Muscle layer of duodenum (tissue), 2 donors: ENCODE measurements at regions not wholly inside any gene's neighbourhood (a gene's known extent, or its start where the extent isn't known, plus 50 kb on each side); places are given as distances from the start of the nearest gene placed in this dataset.

Experiments used
- H3K27ac ChIP-seq: one replicate; pipeline ENCODE4 v1.7.0; 2013; ENCODE audit warnings: mild to moderate bottlenecking, low read length
- H3K27me3 ChIP-seq: one replicate; pipeline ENCODE4 v1.7.0; 2013; ENCODE audit warnings: low read depth, mild to moderate bottlenecking, control low read depth, low read length
- H3K36me3 ChIP-seq, 2 donors: one replicate each; pipeline ENCODE4 v1.7.0; 2013; ENCODE audit warnings: low read length in 2 of 2, control low read depth in 1 of 2, mild to moderate bottlenecking in 1 of 2; ENCODE audit not compliant: insufficient read depth in 2 of 2, control insufficient read depth in 1 of 2
- H3K4me1 ChIP-seq, 2 donors: one replicate each; pipeline ENCODE4 v1.7.0; 2013; ENCODE audit warnings: low read length in 2 of 2, mild to moderate bottlenecking in 2 of 2, control low read depth in 1 of 2, moderate library complexity in 1 of 2; ENCODE audit not compliant: insufficient read depth in 2 of 2, control insufficient read depth in 1 of 2
- H3K4me3 ChIP-seq, 2 donors: one replicate each; pipeline ENCODE4 v1.7.0; 2013; ENCODE audit warnings: low read length in 2 of 2, low read depth in 1 of 2, mild to moderate bottlenecking in 1 of 2
- H3K9me3 ChIP-seq, 2 donors: one replicate each; pipeline ENCODE4 v1.7.0; 2013; ENCODE audit warnings: low read length in 2 of 2, control low read depth in 1 of 2, mild to moderate bottlenecking in 1 of 2; ENCODE audit not compliant: control insufficient read depth in 1 of 2
- donor health status: healthy.

DNA sequence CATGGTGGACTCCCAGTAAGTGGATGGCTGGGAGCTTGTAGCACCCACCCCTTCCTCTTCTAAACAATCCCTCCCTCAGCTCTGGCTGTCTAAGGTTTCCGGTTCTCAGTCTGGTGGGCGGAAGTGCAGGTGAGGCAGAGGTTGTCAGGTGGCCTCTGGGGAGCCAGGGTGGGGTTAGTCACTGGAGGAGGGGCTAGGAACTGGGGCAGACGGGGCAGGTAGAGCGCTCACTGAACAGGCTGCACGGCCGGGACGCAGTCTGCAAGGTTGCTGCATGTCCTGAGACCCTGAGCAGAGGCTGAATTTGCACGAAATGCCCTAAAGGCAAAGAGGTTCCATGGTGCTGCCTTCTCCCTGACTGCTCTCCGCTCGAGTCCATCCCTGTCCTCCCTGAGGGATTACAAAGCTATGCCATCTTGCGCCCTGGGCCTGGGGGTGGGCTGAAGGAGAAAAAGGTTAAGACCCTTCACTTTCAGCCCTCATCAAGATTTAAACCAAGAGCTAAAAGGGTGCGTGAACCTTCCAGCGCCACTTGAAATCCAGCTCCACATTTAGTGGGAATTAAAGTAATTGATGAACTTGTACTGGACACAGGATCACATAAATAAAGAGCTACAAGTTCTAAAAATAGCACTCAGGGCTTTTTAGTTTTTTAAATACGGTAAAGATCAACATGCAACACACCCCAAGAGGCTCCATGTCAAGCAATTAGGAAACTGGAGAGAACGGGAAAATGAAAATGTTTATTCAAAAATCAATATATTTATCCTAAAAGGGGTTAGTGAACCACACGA is 62.3 kb upstream of the CTBP2 start:
- Histone ChIP-seq H3K4me1 (no peaks in the 10 kb centered on the region), H3K4me3 (no peak overlapping the region), H3K27me3 (no peaks in the 10 kb centered on the region), H3K9me3 (no peaks in the 10 kb centered on the region), H3K27ac (no peak overlapping the region), H3K36me3 (no peaks in the 10 kb centered on the region)

DNA sequence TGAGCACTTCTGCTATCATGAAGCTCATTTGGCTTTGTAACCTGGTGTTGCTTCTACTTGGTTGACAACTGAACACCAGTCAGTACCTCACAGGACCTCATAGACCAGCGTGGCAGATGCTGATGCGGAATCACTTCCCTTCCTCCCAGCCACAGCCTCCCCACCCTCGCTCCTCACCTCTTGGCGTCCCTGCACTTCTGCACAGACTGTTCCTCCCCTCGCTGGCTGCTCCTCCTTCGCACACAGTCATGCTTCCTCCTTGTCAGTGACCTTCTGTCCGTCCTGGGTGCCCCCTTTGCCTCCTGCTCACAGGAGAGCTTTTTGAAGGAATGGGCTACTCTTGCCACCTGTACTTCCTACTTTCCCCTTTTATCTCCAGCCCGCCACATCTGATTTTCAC is 61.4 kb upstream of the CTBP2 start:
- Histone ChIP-seq H3K4me3 (no peak overlapping the region), H3K4me1 (no peaks in the 10 kb centered on the region), H3K36me3 (no peaks in the 10 kb centered on the region), H3K27me3 (no peaks in the 10 kb centered on the region), H3K9me3 (no peaks in the 10 kb centered on the region), H3K27ac (no peak overlapping the region)

DNA sequence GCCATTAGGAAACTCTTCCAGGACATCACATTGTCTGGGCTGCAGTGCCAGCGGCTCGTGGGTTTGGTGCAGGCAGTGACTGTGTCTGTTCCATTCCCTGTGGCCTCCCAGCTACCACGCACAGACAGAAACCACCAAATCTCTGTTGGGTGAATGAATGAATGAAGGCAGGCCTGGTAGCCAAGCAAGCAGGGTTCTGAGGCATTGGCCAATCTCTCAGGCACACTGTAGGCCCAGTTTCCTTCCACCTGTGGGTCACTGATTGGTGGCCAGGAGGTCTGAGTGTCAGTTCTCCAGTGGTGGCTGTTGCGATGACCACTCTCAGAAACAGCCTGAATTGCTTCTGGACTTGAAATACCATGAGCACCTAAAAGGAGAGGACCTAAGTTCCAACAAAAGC is 59.4 kb upstream of the CTBP2 start:
- Histone ChIP-seq H3K4me3 (no peak overlapping the region), H3K27ac (no peak overlapping the region), H3K9me3 (no peaks in the 10 kb centered on the region), H3K36me3 (no peaks in the 10 kb centered on the region), H3K4me1 (no peaks in the 10 kb centered on the region), H3K27me3 (no peaks in the 10 kb centered on the region)

DNA sequence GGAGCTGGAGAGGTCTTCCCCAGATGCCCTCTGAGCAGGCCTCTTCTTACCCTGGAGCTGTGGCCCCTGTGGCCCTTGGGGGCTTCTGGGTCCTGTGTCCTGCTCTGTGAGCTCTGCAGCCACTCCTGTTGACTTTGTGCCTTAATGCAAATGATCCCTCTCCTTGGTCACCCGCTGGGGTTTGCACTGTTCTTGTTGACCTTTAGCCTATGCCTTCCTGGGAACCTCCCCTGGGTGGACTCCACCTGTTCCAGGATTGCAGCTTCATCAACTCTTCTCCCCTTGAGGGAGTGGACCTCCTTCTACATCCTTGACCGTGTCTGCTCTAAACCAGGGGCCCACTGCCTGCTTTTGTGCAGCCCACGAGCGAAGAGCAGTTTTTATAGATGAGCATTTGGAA is 58.6 kb upstream of the CTBP2 start:
- H3K36me3 ChIP-seq: no peaks in the 10 kb centered on the region
- H3K27ac ChIP-seq: no peak overlapping the region

DNA sequence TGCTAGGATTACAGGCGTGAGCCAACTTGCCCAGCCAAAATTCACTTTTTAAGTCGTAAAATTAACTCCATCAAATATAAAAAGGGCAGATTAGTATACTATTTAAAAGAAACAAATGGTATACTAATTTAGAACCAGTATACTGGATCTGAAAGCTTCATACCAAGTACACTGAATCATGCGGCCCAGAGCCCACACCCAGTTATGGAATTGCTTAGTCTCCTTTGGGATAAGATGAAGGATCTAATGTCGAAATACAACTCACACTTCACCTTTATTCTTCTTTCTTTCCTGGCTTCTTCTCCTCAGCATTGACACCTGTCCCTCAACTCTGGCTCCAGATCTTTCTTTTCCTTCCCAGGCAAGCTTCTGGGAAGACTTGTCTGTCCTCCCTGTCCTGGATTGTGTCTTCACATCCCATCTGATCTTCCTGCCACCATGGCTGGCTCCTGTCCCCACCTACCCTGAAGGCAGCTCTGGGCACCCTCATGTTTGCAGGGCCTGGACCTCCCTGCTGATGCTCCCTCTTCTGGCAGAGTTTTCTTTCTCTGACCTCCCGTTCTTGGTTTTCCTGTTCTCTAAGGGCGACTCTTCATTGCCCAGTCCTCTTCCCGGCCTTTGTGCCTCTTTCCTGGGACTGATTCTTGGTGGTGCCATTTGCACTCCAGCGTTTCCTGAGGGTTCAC is 57.8 kb upstream of the CTBP2 start:
- no peak overlapping the region for H3K27ac ChIP-seq
- H3K4me3 ChIP-seq: no peak overlapping the region
- H3K4me1 ChIP-seq: no peaks in the 10 kb centered on the region
- H3K27me3 ChIP-seq: no peaks in the 10 kb centered on the region
- H3K36me3 ChIP-seq: no peaks in the 10 kb centered on the region
- H3K9me3 ChIP-seq: no peaks in the 10 kb centered on the region

More for the DNA sequence above, 58.6 kb upstream of the CTBP2 start:
- Histone ChIP-seq H3K9me3 (no peaks in the 10 kb centered on the region), H3K4me1 (no peaks in the 10 kb centered on the region), H3K27me3 (no peaks in the 10 kb centered on the region), H3K4me3 (no peak overlapping the region)

DNA sequence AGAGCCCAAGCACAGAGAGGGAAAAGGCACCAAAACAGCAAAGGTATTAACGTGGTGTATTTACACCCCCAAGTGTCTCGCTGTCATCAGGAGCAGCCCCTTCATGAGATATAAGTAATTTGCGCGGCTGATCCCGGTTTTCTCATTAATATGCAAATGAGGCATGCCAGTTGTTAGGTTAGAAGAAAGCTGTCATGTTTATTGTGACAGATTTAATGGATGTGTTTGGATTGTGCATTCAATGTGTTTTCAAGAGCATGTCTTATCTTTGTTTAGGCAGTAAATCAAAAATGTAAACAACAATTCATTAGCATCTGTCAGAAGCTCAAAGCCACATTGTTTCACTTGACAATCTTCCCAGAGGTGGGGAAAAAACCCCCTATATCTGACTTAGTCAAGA is 56.5 kb upstream of the CTBP2 start:
- no peaks in the 10 kb centered on the region for H3K9me3 ChIP-seq
- H3K27me3 ChIP-seq: no peaks in the 10 kb centered on the region
- H3K36me3 ChIP-seq: no peaks in the 10 kb centered on the region

DNA sequence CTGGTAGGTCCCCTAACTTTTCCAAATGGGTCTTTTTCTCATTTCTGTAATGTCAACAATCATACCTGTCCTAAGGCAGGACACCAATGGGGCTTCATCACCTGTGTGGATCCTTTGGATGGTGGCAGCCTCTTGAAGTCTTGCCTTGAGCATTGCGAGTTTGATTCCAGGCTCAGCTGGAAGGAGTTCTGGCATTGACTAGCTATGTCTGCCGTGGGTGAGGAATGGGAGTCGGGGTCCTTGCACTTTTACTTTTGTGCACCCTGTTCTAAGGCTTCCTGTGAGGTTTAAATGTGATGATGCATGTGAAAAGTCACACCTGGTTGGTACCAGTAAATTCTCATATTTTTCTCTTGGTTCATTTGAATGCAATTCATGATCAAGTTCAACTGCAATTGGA is 55.9 kb upstream of the CTBP2 start:
- H3K36me3 ChIP-seq: no peaks in the 10 kb centered on the region
- H3K4me1 ChIP-seq: no peaks in the 10 kb centered on the region
- no peak overlapping the region for H3K4me3 ChIP-seq
- no peaks in the 10 kb centered on the region for H3K9me3 ChIP-seq
- no peak overlapping the region for H3K27ac ChIP-seq
- no peaks in the 10 kb centered on the region for H3K27me3 ChIP-seq

More for the DNA sequence above, 56.5 kb upstream of the CTBP2 start:
- Histone ChIP-seq H3K27ac (no peak overlapping the region), H3K4me3 (no peak overlapping the region), H3K4me1 (no peaks in the 10 kb centered on the region)

DNA sequence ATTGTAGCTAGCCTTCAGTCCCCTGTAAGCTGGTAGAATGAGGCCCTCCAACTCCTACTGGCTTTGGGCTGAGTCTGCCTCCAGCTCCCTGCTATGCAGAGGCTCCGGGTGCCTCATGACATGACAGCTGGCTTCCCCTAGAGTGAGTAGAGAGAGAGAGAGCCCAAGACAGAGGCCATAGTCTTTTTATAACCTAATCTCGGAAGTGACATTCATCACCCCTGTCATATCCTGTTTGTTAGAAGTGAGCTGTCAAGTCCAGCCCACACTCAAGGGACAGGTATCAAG is 53.9 kb upstream of the CTBP2 start:
- Histone ChIP-seq H3K9me3 (no peaks in the 10 kb centered on the region), H3K27ac (no peak overlapping the region), H3K27me3 (no peaks in the 10 kb centered on the region), H3K36me3 (no peaks in the 10 kb centered on the region), H3K4me1 (no peaks in the 10 kb centered on the region), H3K4me3 (no peak overlapping the region)

DNA sequence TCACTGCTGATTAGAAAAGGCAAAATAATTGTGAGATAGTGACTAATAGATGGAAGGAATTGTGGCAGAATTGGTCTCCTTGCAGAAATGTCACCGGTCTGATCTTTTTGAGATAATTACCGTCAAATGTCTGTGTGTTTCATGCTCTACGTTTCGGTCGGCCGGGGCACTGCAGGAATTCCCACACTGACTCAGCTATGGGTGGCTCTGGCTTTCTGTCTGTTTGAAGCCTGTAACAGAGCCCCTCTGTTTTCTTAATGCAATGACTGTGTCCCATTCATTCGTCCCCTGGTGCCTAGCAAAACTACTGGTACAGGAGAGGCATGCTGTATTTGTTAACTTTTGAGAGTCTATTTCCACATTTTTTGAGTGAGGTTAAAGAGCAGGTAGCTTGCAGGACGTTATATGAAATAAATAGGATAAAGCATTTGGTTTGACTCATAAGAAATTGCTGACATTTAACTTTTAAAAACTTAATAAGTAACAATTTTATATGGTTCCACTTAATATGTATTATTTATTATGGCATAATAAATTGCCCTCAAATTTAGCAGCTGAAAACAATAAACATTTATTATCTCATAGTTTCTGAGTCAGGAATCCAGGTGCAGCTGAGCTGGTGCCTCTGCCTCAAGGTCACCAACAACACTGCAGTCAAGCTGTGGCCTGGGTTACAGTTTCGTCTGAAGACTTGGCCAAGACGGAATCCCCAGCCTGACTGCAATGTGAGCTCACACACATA is 53.3 kb upstream of the CTBP2 start:
- H3K36me3 ChIP-seq: no peaks in the 10 kb centered on the region
- no peak overlapping the region for H3K4me3 ChIP-seq
- no peak overlapping the region for H3K27ac ChIP-seq
- no peaks in the 10 kb centered on the region for H3K27me3 ChIP-seq
- no peaks in the 10 kb centered on the region for H3K4me1 ChIP-seq
- no peaks in the 10 kb centered on the region for H3K9me3 ChIP-seq

DNA sequence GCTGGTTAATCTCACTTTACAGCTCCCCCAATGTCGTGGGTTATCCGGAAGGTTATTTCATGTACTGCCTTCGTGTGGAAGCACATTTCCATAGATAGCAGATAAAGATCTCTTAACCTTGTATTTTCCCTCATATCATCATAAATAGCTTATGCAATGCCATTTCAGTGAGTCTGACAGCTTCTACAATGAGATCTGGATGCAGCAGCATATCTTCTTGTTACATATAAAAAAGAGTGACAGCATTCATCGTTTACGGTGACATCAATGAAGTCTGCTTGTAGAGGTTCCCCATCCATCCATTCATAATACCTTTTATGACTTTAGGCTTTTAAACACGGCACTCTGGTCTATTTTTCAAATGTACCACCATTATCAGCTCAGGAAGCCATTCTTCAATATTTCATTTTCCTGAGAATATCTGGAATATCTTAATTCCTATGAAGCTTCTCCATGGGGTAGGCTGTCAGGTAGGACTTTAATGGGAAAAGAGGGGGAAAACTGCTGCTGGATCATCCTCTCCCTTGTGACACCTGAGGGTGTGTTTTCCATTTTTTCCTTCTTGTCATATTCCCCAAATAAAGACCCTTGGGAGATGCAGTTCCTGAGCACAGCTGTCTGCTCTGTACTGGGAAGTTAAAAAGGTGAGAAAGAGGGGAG is 51.9 kb upstream of the CTBP2 start:
- Histone ChIP-seq H3K27me3 (no peaks in the 10 kb centered on the region), H3K4me3 (no peak overlapping the region), H3K27ac (no peak overlapping the region), H3K9me3 (no peaks in the 10 kb centered on the region), H3K4me1 (no peaks in the 10 kb centered on the region), H3K36me3 (no peaks in the 10 kb centered on the region)
